Putamen (tissue), 1 donor: ENCODE measurements at regions not wholly inside any gene's neighbourhood (a gene's known extent, or its start where the extent isn't known, plus 50 kb on each side); places are given as distances from the start of the nearest gene placed in this dataset.

Source experiments
- DNase-seq: peaks from one replicate; pipeline ENCODE4 v3.0.0-alpha.2; 2016; ENCODE audit warnings: low spot score

GRCh38 chr9:115367321-115367720 is 249.4 kb upstream of the TNC start:
- DNase-seq = no peak

DNA sequence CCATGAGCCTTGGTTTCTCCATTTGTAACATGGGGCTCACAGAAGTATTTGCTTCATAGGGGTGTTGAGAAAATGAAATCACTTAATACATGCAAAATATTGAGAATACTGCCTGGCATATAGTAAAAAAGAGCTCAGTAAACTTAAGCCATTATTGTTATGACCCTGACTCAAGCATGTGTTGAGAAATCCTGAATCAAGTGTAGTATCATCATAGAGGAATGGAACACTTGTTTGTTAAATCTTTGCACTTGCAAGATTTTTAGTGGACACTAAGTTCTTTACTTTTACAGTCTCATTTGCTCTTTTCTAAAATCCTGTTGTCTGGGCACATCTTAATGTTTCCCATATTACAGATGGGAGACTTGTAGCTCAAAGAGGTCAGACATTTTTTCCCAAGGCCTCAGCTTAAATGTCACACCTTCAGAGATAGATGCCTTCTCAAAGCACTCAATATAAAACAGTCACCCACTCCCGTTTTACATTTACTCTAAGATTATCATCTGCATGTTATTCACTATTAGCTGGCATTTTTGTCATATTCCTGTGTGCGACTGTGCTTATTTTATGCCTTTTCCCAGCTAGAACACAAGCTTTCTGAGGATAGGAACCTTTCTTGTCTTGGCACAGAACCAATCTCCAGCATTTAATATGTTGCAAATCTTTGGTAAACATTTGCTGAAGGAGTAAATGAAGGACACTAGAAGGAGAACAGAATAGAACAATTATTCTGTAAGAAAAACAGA is 250.0 kb upstream of the TNC start:
- DNase-seq = no peak

DNA sequence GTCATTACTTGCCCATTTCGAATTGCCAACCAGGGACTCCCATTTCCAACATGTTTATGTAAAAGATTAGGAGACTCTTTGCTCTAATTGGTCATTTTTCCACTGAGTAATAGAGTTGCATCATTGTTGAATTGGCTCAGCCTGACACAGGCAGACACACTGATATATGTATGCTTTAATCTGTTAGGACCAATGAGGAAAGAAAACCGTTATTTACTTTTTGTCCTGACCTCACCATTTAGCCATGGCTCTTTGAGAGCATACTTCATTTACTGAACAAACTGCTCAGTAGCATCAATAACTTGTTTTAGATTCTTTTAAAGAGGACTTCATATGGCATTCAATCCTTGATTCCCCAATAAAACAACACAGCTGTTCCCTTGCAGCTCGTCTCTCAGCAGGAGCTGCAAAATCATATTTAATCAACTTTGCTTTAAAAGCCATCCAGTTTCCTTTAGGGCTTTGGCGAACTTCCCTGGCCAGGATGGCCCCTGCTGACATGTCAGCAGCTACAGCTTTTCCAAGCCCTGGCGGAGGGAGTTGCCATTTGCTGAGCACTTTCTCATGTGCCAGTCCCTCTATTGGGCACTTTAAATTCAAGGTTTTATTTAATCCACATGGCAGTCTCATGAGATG is 251.5 kb upstream of the TNC start:
- no peak for DNase-seq

DNA sequence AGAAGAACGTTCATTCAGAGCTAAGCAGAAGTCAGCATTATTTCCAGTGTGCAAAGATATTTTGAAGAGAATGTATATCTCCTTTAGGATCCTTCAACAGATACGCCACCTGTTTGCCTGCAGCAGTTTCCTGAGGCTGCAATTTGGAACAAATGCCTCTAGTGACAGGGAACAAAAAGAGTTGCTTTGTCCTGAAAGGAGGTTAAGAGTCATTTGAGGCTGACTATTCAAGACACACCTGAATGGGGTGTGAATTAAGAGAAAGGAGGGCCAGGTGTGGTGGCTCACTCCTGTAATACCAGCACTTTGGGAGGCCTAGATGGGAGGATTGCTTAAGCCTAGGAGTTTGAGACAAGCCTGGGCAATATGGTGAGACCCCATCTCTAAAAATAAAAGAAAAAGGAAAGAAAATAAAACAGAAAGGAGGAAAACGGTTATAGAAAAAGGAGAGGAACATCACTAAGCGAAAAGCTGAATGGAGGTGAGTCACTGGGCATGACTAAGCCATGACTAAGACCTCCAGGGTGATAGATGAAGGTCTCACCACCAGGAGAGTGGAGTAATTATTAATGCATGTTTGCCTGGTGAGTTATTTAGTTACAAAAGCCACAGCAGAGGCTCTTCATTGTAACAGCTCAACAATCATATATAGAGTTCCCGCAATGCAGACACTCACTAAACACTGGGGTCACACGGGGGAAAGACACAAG is 255.2 kb upstream of the TNC start:
- DNase-seq = no peak

GRCh38 chr9:115373710-115374045 is 255.7 kb upstream of the TNC start:
- no peak for DNase-seq

GRCh38 chr9:115374724-115375268 is 256.8 kb upstream of the TNC start:
- no peak for DNase-seq

- no peak for DNase-seq
These were observed 260.3 kb upstream of the TNC start for GRCh38 chr9:115378241-115378640.

- DNase-seq = no peak
These were observed 260.8 kb upstream of the TNC start for GRCh38 chr9:115378758-115379157.

DNA sequence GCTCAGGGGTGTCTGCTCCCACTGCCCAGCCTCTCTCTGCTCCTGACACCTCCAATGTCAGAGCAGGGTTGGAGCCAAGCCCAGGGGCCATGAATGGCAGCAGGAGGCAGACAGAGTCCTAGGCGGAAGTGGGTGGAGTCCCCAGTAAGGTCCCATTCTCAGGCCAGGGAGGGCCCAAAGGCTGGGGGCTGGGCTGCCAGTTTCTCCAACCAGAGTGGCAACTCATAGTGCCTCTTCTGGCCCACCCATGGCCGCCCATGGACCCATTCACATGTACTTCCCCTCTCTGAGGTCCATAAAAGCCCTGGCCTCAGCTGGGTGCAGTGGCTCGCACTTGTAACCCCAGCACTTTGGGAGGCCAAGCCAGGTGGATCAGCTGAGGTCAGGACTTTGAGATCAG is 261.8 kb upstream of the TNC start:
- DNase-seq = no peak

- no peak for DNase-seq
These were observed 264.9 kb upstream of the TNC start for GRCh38 chr9:115382865-115383264.

- no peak for DNase-seq
These were observed 267.6 kb upstream of the TNC start for GRCh38 chr9:115385383-115386122.

- DNase-seq = no peak
These were observed 269.2 kb upstream of the TNC start for GRCh38 chr9:115386963-115387770.

- DNase-seq = no peak
These were observed 273.3 kb upstream of the TNC start for GRCh38 chr9:115391168-115391825.

DNA sequence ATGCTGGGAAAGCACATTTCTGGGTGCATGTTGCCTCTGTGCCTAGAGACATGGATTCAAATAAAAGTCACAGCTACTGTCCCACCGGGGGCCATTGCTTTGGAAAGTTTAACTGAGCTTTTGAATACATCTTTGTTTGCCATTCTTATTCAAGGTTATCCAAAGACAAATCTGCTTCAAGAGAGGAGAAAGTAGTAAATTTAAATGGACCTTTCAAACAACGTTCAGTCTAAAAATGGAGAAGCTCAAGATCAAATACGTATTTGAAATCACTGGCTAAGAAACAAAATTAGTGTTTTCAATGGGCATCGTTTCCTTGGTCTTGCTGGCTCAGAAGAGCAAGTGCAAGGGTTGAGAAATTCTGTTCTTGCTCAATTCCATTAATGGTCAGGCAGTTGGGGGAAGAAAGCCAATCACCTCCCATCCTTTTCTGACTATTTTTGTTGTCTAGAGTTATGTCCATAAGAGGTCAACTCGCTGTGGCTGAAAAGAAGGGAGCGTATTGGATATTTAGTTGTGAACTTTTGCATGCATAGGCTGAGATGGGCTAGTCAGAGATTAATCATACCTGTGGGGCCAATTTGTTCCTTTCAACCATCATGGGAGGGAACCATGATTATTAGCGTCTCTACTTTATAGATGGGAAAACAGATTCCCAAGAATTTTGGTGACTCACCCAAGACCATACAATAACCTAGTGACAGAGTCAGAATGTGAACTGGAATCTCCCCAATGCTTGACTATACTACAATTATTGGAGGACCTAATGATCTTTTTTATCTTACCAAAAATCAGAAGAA is 276.2 kb upstream of the TNC start:
- no peak for DNase-seq

GRCh38 chr9:115395511-115396021 is 277.6 kb upstream of the TNC start:
- no peak for DNase-seq

DNA sequence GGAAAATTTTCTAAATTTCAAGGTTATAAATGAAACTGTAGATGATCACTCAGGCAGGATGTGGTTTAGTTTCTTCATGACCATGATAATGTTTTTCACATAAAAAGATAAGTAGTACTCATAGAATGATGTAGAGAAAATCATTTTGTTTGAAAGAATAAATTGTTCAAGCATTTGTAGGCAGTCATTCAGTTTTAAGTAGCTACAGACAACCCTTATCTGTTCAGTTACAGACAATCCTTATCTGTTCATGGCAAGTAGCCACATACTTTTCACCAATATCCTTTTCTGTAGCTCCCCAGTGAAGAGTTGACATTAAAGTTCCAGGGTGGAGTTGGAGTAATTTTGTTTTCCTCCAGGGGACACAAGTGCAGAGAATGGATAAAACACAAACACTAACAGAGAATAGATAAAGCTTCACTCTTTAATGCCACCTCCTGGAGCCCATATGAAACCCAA is 278.1 kb upstream of the TNC start:
- DNase-seq = no peak

DNA sequence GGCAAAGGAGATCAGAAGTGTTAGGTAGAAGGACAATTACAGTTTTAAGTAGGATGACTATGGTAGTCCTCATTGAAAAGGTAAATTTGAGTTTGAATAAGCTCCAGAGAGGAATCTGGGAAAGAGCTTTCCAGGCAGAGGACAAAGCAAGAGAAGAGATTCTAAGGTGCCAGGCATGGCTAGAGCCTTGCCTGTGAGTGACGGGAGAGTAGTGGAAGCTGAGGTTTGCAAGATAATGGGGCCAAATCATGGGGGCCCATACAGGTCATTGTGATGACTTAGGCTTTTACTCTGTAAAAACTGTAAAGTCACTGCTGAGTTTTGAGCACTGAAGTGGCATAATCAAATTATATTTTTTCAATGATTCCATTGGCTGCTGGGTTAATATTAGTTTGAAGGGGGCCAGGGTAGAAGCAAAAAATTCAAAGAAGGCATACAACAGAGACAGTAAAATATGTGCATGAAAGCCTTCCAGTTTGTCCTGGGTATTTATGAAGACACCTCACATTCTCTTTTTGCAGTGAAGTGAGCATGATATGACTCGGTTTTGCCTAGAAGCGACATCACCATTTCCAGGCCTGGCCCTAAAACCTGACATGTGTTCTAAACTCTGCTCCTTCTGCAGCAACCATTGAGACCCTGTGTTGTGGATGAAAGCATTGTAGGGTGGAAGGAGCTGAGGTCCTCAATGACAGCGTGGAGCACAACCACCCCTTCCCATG is 279.8 kb upstream of the TNC start:
- no peak for DNase-seq

- DNase-seq = no peak
These were observed 280.3 kb upstream of the TNC start for GRCh38 chr9:115398313-115398650.

DNA sequence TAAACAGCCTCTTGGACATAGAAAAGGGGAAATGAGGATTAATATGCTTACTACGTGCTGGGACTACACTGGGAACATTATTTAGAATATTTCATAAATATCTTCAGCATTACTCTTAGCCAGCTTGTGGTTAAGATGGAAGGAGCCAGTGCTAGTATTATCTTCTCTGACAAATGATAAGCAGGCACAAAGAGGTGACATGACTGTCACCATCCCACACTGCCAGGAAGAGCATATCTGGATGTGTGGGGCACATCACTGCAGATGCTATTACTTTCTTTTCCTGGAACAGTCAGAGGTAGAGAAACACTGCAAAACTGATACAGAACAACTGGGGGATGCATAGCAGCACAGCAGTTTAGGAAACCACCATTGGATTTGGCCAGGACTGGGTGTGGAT is 281.0 kb upstream of the TNC start:
- DNase-seq = peak; percentile 55
